Uterus (tissue), 2 donors: ENCODE measurements at regions not wholly inside any gene's neighbourhood (a gene's known extent, or its start where the extent isn't known, plus 50 kb on each side); places are given as distances from the start of the nearest gene placed in this dataset.

Experiments used
- CTCF ChIP-seq, 4 experiments: fragments of 200-600 bp in 2 of 4; fragments of 450-650 bp in 2 of 4; sonication (generic) in 2 of 4; IDR thresholded peaks; one replicate each; pipeline ENCODE4 v1.5.1; 2016 to 2019; ENCODE audit warnings: antibody characterized with exemption in 4 of 4, mild to moderate bottlenecking in 2 of 4, moderate library complexity in 1 of 4
- POLR2A ChIP-seq, 2 donors: fragments of 450-650 bp; IDR thresholded peaks; one replicate each; pipeline ENCODE4 v1.6.1; 2016; ENCODE audit warnings: antibody characterized with exemption in 2 of 2, mild to moderate bottlenecking in 1 of 2, moderate library complexity in 1 of 2

DNA sequence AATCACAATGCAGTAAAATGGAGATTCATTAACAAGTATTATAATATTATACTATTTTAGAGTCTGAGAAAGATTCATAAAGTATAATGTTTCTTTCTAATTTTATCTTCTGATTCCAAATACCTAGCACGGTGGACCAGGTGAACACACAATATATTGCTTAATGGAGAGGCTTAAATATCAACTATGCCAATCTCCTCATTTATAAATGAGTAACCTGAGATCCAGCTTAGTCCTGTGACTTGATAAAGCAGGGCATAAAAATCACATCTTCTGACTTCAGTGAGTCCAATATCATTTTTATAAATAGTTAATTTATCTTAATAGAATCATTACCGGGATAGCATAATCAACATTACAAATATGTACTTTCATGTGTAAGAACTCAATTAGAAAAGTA, 144.4 kb upstream of the GJE1 start:
- TF ChIP-seq CTCF (IDR thresholded peaks at IDR 0.05) (no peak), POLR2A (IDR thresholded peaks at IDR 0.05) (no peak)
